Keratinocyte (primary cell): ENCODE measurements at regions not wholly inside any gene's neighbourhood (a gene's known extent, or its start where the extent isn't known, plus 50 kb on each side); places are given as distances from the start of the nearest gene placed in this dataset.

Experiments
- DNase-seq: peaks from one replicate; pipeline ENCODE4 v3.0.0-alpha.2; 2011; ENCODE audit warnings: low read depth, missing footprints, low spot score
- FAIRE-seq: peaks from 2 replicates; lab custom pipeline; 2011; peaks lifted over from hg19 to GRCh38; lab: Jason Lieb, UNC
- H2AFZ ChIP-seq: 2 replicates; pipeline ENCODE4 v1.6.0; 2012; ENCODE audit warnings: low read length, control low read depth, inconsistent platforms; ENCODE audit not compliant: control insufficient read depth
- H3K27ac ChIP-seq: 2 replicates; pipeline ENCODE4 v1.5.1; 2011; ENCODE audit warnings: low read length; ENCODE audit not compliant: control insufficient read depth, insufficient read depth
- H3K27me3 ChIP-seq: 3 replicates; pipeline ENCODE4 v1.6.0; 2011; ENCODE audit warnings: low read length; ENCODE audit not compliant: control insufficient read depth, insufficient read depth; ENCODE audit errors: extremely low read depth
- H3K36me3 ChIP-seq, 2 experiments: 2 replicates in 1 of 2; 3 replicates in 1 of 2; pipeline ENCODE4 v1.5.1; 2011; ENCODE audit warnings: low read length in 2 of 2, mild to moderate bottlenecking in 1 of 2; ENCODE audit not compliant: control insufficient read depth in 2 of 2, insufficient read depth in 2 of 2; ENCODE audit errors: extremely low read depth in 1 of 2
- H3K4me1 ChIP-seq: 3 replicates; pipeline ENCODE4 v1.5.1; 2011; ENCODE audit warnings: low read length; ENCODE audit not compliant: control insufficient read depth, insufficient read depth; ENCODE audit errors: extremely low read depth
- H3K4me2 ChIP-seq: 3 replicates; pipeline ENCODE4 v1.6.0; 2011; ENCODE audit warnings: low read depth, low read length; ENCODE audit not compliant: control insufficient read depth, insufficient read depth; ENCODE audit errors: extremely low read depth
- H3K4me3 ChIP-seq, 3 experiments: fragments of 200-600 bp in 1 of 3; sonication (generic) in 1 of 3; 2 replicates in 2 of 3; 3 replicates in 1 of 3; pipeline ENCODE4 v1.5.1; 2011 to 2016; ENCODE audit warnings: low read length in 3 of 3, mild to moderate bottlenecking in 3 of 3, control low read depth in 2 of 3, inconsistent platforms in 1 of 3, low read depth in 1 of 3, mixed read lengths in 1 of 3, mixed run types in 1 of 3, moderate library complexity in 1 of 3; ENCODE audit not compliant: control insufficient read depth in 2 of 3, insufficient read depth in 2 of 3; ENCODE audit errors: extremely low read depth in 1 of 3
- H3K79me2 ChIP-seq: 2 replicates; pipeline ENCODE4 v1.6.0; 2012; ENCODE audit warnings: low read length; ENCODE audit not compliant: control insufficient read depth, insufficient read depth
- H3K9ac ChIP-seq: 3 replicates; pipeline ENCODE4 v1.6.0; 2011; ENCODE audit warnings: low read length; ENCODE audit not compliant: control insufficient read depth, insufficient read depth; ENCODE audit errors: extremely low read depth
- H3K9me1 ChIP-seq: 3 replicates; pipeline ENCODE4 v1.6.0; 2011; ENCODE audit warnings: low read length; ENCODE audit not compliant: control insufficient read depth, insufficient read depth; ENCODE audit errors: extremely low read depth
- H3K9me3 ChIP-seq: 2 replicates; pipeline ENCODE4 v1.5.1; 2012; ENCODE audit warnings: low read depth, low read length; ENCODE audit not compliant: control insufficient read depth
- H4K20me1 ChIP-seq: 3 replicates; pipeline ENCODE4 v1.6.0; 2011; ENCODE audit warnings: low read length; ENCODE audit not compliant: control insufficient read depth, insufficient read depth; ENCODE audit errors: extremely low read depth
- CTCF ChIP-seq, 3 experiments: IDR thresholded peaks in 1 of 3; conservative IDR thresholded peaks in 1 of 3; optimal IDR thresholded peaks in 1 of 3; 2 replicates in 2 of 3; 3 replicates in 1 of 3; pipeline versions ENCODE3 to v1.5.1; 2011; ENCODE audit warnings: low read length in 3 of 3, mild to moderate bottlenecking in 3 of 3, moderate library complexity in 2 of 3, control low read depth in 1 of 3, inconsistent platforms in 1 of 3; ENCODE audit not compliant: insufficient read depth in 2 of 3; ENCODE audit errors: extremely low read depth in 1 of 3
- EZH2 ChIP-seq: IDR thresholded peaks from one replicate; pipeline ENCODE4 v1.6.1; 2012; ENCODE audit warnings: inconsistent platforms, mild to moderate bottlenecking, low read length, moderate library complexity
- dilution Hi-C: fragments of 300-500 bp; cut with MboI; formaldehyde crosslinking; loops from one replicate; pipeline ENCODE4 v1.7.0; 2020; ENCODE audit warnings: low sequenced_read_pairs; ENCODE audit not compliant: extremely low pct_ligation_motif_present

GRCh38 chr4:37070041-37070440 lies 174.5 kb upstream of the NWD2 start:
- Histone ChIP-seq H3K36me3 (no peaks in the 10 kb centered on the region), H3K27me3 (no peaks in the 10 kb centered on the region), H3K4me2 (no peak overlapping the region), H2AFZ (no peak overlapping the region), H3K27ac (no peak overlapping the region), H3K4me3 (no peak overlapping the region), H3K9me1 (no peaks in the 10 kb centered on the region), H3K9ac (no peak overlapping the region), H3K9me3 (no peaks in the 10 kb centered on the region), H4K20me1 (no peaks in the 10 kb centered on the region), H3K79me2 (no peaks in the 10 kb centered on the region), H3K4me1 (no peaks in the 10 kb centered on the region)
- dilution Hi-C loops: no loop called here
- DNase-seq (no peak), FAIRE-seq (no peak)
- TF ChIP-seq EZH2: no peak
- no peak for TF ChIP-seq CTCF (optimal IDR thresholded peaks at IDR 0.05 in 1 of 3, IDR thresholded peaks at IDR 0.05 in 1 of 3, conservative IDR thresholded peaks at IDR 0.05 in 1 of 3; ENCODE audit: extremely low read depth in 1 of 3, insufficient read depth in 2 of 3, low read length in 3 of 3)

- no peaks in the 10 kb centered on the region for H4K20me1 ChIP-seq
- no peak for FAIRE-seq
- no peak for DNase-seq
- H3K4me3 ChIP-seq: no peak overlapping the region
- no peak overlapping the region for H3K4me2 ChIP-seq
- H3K27me3 ChIP-seq: no peaks in the 10 kb centered on the region
- TF ChIP-seq EZH2 (no peak), CTCF (optimal IDR thresholded peaks at IDR 0.05 in 1 of 3, IDR thresholded peaks at IDR 0.05 in 1 of 3, conservative IDR thresholded peaks at IDR 0.05 in 1 of 3; ENCODE audit: extremely low read depth in 1 of 3, insufficient read depth in 2 of 3, low read length in 3 of 3) (no peak)
- H3K4me1 ChIP-seq: no peaks in the 10 kb centered on the region
- no peak overlapping the region for H3K27ac ChIP-seq
- no peaks in the 10 kb centered on the region for H3K36me3 ChIP-seq
- H2AFZ ChIP-seq: no peak overlapping the region
- no peak overlapping the region for H3K9ac ChIP-seq
- no peaks in the 10 kb centered on the region for H3K79me2 ChIP-seq
- no peaks in the 10 kb centered on the region for H3K9me1 ChIP-seq
- no peaks in the 10 kb centered on the region for H3K9me3 ChIP-seq
- dilution Hi-C loops: no loop called here
These were observed 173.0 kb upstream of the NWD2 start for GRCh38 chr4:37071576-37071975.
